H1 (cell line): ENCODE measurements at regions not wholly inside any gene's neighbourhood (a gene's known extent, or its start where the extent isn't known, plus 50 kb on each side); places are given as distances from the start of the nearest gene placed in this dataset.

Experiments used
- CTCF ChIA-PET: fragments of 300-600 bp; sonication (Branson Sonifier 250); formaldehyde crosslinking; loops from one replicate; lab custom pipeline; 2021; ENCODE audit not compliant: partially characterized antibody; lab: Charles Lee
- POLR2A ChIA-PET: fragments of 300-600 bp; sonication (Branson Sonifier 250); formaldehyde crosslinking; loops from one replicate; lab custom pipeline; 2021; ENCODE audit warnings: inconsistent platforms; ENCODE audit not compliant: partially characterized antibody; lab: Charles Lee
- DNase-seq, 2 experiments: peaks; one replicate each; pipeline versions ENCODE4 v3.0.0 to v3.0.0-alpha.2; 2010 to 2022; ENCODE audit warnings: low spot score in 2 of 2, low read depth in 1 of 2, mixed read lengths in 1 of 2
- FAIRE-seq: peaks from 2 replicates; lab custom pipeline; 2011; peaks lifted over from hg19 to GRCh38; lab: Jason Lieb, UNC
- H2AFZ ChIP-seq: 2 replicates; pipeline ENCODE4 v1.8.1; 2012; ENCODE audit warnings: low read length, inconsistent platforms
- H2AK5ac ChIP-seq: 2 replicates; pipeline ENCODE4 v1.6.1; 2013; ENCODE audit warnings: low read depth, low read length
- H2BK120ac ChIP-seq: replicated peaks from 2 replicates; pipeline ENCODE3; 2013; ENCODE audit warnings: low read depth, low read length, inconsistent platforms
- H2BK12ac ChIP-seq: 2 replicates; pipeline ENCODE4 v1.6.1; 2013; ENCODE audit warnings: low read depth, low read length
- H2BK15ac ChIP-seq: 2 replicates; pipeline ENCODE4 v1.6.1; 2013; ENCODE audit warnings: low read length
- H2BK20ac ChIP-seq: 2 replicates; pipeline ENCODE4 v1.6.1; 2013; ENCODE audit warnings: low read length
- H2BK5ac ChIP-seq: 2 replicates; pipeline ENCODE4 v1.6.1; 2013; ENCODE audit warnings: low read depth, low read length
- H3K14ac ChIP-seq: 2 replicates; pipeline ENCODE4 v1.6.1; 2013; ENCODE audit warnings: inconsistent platforms; ENCODE audit not compliant: insufficient read length
- H3K18ac ChIP-seq: 2 replicates; pipeline ENCODE4 v1.6.1; 2013; ENCODE audit warnings: low read length; ENCODE audit errors: extremely low read depth
- H3K23ac ChIP-seq: 2 replicates; pipeline ENCODE4 v1.6.1; 2013; ENCODE audit warnings: inconsistent platforms; ENCODE audit not compliant: insufficient read length
- H3K23me2 ChIP-seq: 2 replicates; pipeline ENCODE4 v1.6.1; 2013; ENCODE audit warnings: low read depth, low read length
- H3K27ac ChIP-seq: 2 replicates; pipeline ENCODE4 v1.6.1; 2011; ENCODE audit warnings: low read depth, low read length, inconsistent platforms
- H3K27me3 ChIP-seq, 4 experiments: replicated peaks in 1 of 4; 1 replicate in 1 of 4; 2 replicates in 3 of 4; pipeline versions ENCODE4 v1.6.1 to v1.8.1; 2011 to 2013; ENCODE audit warnings: low read length in 3 of 4, mild to moderate bottlenecking in 3 of 4, inconsistent platforms in 2 of 4, mixed read lengths in 2 of 4, moderate library complexity in 1 of 4; ENCODE audit not compliant: control insufficient read depth in 3 of 4, insufficient read depth in 3 of 4; ENCODE audit errors: extremely low read depth in 1 of 4
- H3K36me3 ChIP-seq, 4 experiments: 2 replicates each; pipeline versions ENCODE4 v1.6.1 to v1.8.1; 2011 to 2013; ENCODE audit warnings: mild to moderate bottlenecking in 4 of 4, low read length in 3 of 4, moderate library complexity in 2 of 4, control low read depth in 1 of 4, inconsistent platforms in 1 of 4; ENCODE audit not compliant: insufficient read depth in 4 of 4, control insufficient read depth in 2 of 4
- H3K4ac ChIP-seq: replicated peaks from 2 replicates; pipeline ENCODE3; 2013; ENCODE audit warnings: low read length, low read depth, mixed read lengths, inconsistent platforms; ENCODE audit not compliant: insufficient read length
- H3K4me1 ChIP-seq, 4 experiments: replicated peaks in 1 of 4; 1 replicate in 1 of 4; 2 replicates in 3 of 4; pipeline versions ENCODE4 v1.6.1 to v1.8.1; 2011 to 2013; ENCODE audit warnings: low read length in 3 of 4, inconsistent platforms in 2 of 4, mixed read lengths in 1 of 4; ENCODE audit not compliant: insufficient read depth in 4 of 4, control insufficient read depth in 3 of 4
- H3K4me2 ChIP-seq, 2 experiments: 2 replicates each; pipeline versions ENCODE4 v1.6.1 to v1.8.1; 2011 to 2013; ENCODE audit warnings: low read depth in 2 of 2, low read length in 2 of 2, control low read depth in 1 of 2, inconsistent platforms in 1 of 2, mild to moderate bottlenecking in 1 of 2; ENCODE audit not compliant: insufficient read depth in 1 of 2
- H3K4me3 ChIP-seq, 4 experiments: fragments of 200-600, 300-600 bp in 1 of 4; sonication (generic), shearing (Covaris generic), sonication (Bioruptor Twin) in 1 of 4; 2 replicates each; pipeline versions ENCODE4 v1.5.1 to v1.8.1; 2011 to 2016; ENCODE audit warnings: low read length in 4 of 4, low read depth in 3 of 4, control low read depth in 2 of 4, inconsistent platforms in 2 of 4, mild to moderate bottlenecking in 2 of 4, mixed read lengths in 1 of 4, moderate library complexity in 1 of 4; ENCODE audit not compliant: insufficient read depth in 2 of 4; ENCODE audit errors: extremely low read depth in 1 of 4
- H3K56ac ChIP-seq: replicated peaks from 2 replicates; pipeline ENCODE3; 2013; ENCODE audit warnings: low read depth, mild to moderate bottlenecking, mixed read lengths, low read length, inconsistent platforms; ENCODE audit not compliant: insufficient read length
- H3K79me1 ChIP-seq: 2 replicates; pipeline ENCODE4 v1.6.1; 2013; ENCODE audit warnings: low read depth, low read length, control low read depth
- H3K79me2 ChIP-seq, 2 experiments: 2 replicates each; pipeline versions ENCODE4 v1.6.1 to v1.8.1; 2012 to 2013; ENCODE audit warnings: low read length in 2 of 2, mild to moderate bottlenecking in 2 of 2, inconsistent platforms in 1 of 2; ENCODE audit not compliant: insufficient read depth in 2 of 2, control insufficient read depth in 1 of 2
- H3K9ac ChIP-seq, 4 experiments: replicated peaks in 1 of 4; 1 replicate in 1 of 4; 2 replicates in 3 of 4; pipeline versions ENCODE4 v1.6.1 to v1.8.1; 2011 to 2013; ENCODE audit warnings: low read depth in 3 of 4, low read length in 3 of 4, control low read depth in 2 of 4, mild to moderate bottlenecking in 2 of 4, moderate library complexity in 2 of 4, inconsistent platforms in 1 of 4; ENCODE audit errors: extremely low read depth in 1 of 4
- H3K9me3 ChIP-seq, 2 experiments: 2 replicates each; pipeline versions ENCODE4 v1.6.1 to v1.8.1; 2012 to 2013; ENCODE audit warnings: mild to moderate bottlenecking in 2 of 2, moderate library complexity in 2 of 2, control low read depth in 1 of 2, inconsistent platforms in 1 of 2, low read depth in 1 of 2, low read length in 1 of 2, mixed read lengths in 1 of 2; ENCODE audit not compliant: insufficient read depth in 2 of 2
- H4K20me1 ChIP-seq, 2 experiments: replicated peaks in 1 of 2; 2 replicates each; pipeline versions ENCODE3 to v1.8.1; 2011 to 2013; ENCODE audit warnings: inconsistent platforms in 2 of 2, low read length in 2 of 2, mild to moderate bottlenecking in 1 of 2; ENCODE audit not compliant: insufficient read depth in 2 of 2, control insufficient read depth in 1 of 2
- H4K5ac ChIP-seq: 2 replicates; pipeline ENCODE4 v1.6.1; 2013; ENCODE audit warnings: low read length, low read depth, mixed read lengths, inconsistent platforms; ENCODE audit not compliant: insufficient read length
- H4K8ac ChIP-seq: 2 replicates; pipeline ENCODE4 v1.8.0; 2013; ENCODE audit warnings: mild to moderate bottlenecking, moderate library complexity, low read length, inconsistent platforms; ENCODE audit not compliant: insufficient read depth; ENCODE audit errors: extremely low read depth
- H4K91ac ChIP-seq: replicated peaks from 2 replicates; pipeline ENCODE3; 2013; ENCODE audit warnings: low read length, mixed read lengths, inconsistent platforms; ENCODE audit not compliant: insufficient read length
- BACH1 ChIP-seq: IDR thresholded peaks from 2 replicates; pipeline ENCODE4 v1.6.1; 2012; ENCODE audit warnings: low read length, improper control_type of control experiment
- BRCA1 ChIP-seq: IDR thresholded peaks from 2 replicates; pipeline ENCODE4 v1.6.1; 2012; ENCODE audit warnings: low read depth, low read length, improper control_type of control experiment
- CBX5 ChIP-seq: fragments of 300-800, 300-1000 bp; sonication (generic); IDR thresholded peaks from 2 replicates; pipeline ENCODE4 v1.7.1; 2016; ENCODE audit warnings: antibody characterized with exemption, low read length, low read depth
- CBX8 ChIP-seq: fragments of 300-800, 300-1000 bp; sonication (generic); IDR thresholded peaks from 2 replicates; pipeline ENCODE4 v1.7.1; 2016; ENCODE audit warnings: low read depth, low read length, borderline replicate concordance
- KDM5A ChIP-seq: fragments of 200-600 bp; IDR thresholded peaks from 2 replicates; pipeline ENCODE4 v1.7.1; 2012; ENCODE audit warnings: mild to moderate bottlenecking, low read length, inconsistent platforms, mixed read lengths
- NANOG ChIP-seq: IDR thresholded peaks from 2 replicates; pipeline ENCODE4 v1.6.1; 2011; ENCODE audit warnings: low read length, low read depth, mild to moderate bottlenecking, inconsistent platforms; ENCODE audit not compliant: insufficient read depth, poor library complexity, severe bottlenecking
- POLR2AphosphoS5 ChIP-seq: IDR thresholded peaks from 2 replicates; pipeline ENCODE4 v1.6.1; 2011; ENCODE audit warnings: low read depth, low read length
- SAP30 ChIP-seq: fragments of 300-600 bp; sonication (generic); IDR thresholded peaks from 2 replicates; pipeline ENCODE4 v1.7.1; 2012; ENCODE audit warnings: low read length, moderate library complexity, mild to moderate bottlenecking, inconsistent platforms; ENCODE audit not compliant: insufficient read depth, insufficient replicate concordance
- ZNF274 ChIP-seq: IDR thresholded peaks from 2 replicates; pipeline ENCODE4 v1.7.0; 2012; ENCODE audit warnings: low read length, borderline replicate concordance; ENCODE audit errors: extremely low read depth
- WGBS, 2 experiments: shearing (Covaris generic) in 1 of 2; methylation state at CpG; one replicate each; pipeline versions ENCODE4 v1.1.6 to v1.1.7; 2013 to 2015; ENCODE audit warnings: low lambda C conversion rate in 2 of 2, mixed read lengths in 2 of 2, inconsistent platforms in 1 of 2, low coverage in 1 of 2, missing lambda C conversion rate in 1 of 2; ENCODE audit not compliant: insufficient replicate concordance in 2 of 2, insufficient coverage in 1 of 2, insufficient read length in 1 of 2; ENCODE audit errors: extremely low coverage in 1 of 2, missing lambda C conversion rate in 1 of 2; 5-methylcytosine and 5-hydroxymethylcytosine counted together
- TF ChIP-seq, protein P1 (sequence below): IDR thresholded peaks from 2 replicates; pipeline ENCODE4 v1.6.1; 2011; ENCODE audit warnings: low read length, improper control_type of control experiment

- Histone ChIP-seq H4K20me1 (no peaks in the 10 kb centered on the region), H3K14ac (no peak overlapping the region), H2BK5ac (no peak overlapping the region), H3K56ac (no peak overlapping the region), H2BK120ac (no peak overlapping the region), H2BK20ac (no peak overlapping the region), H3K23ac (no peak overlapping the region), H3K4me2 (no peak overlapping the region), H3K9me3 (no peaks in the 10 kb centered on the region), H3K27me3 (no peaks in the 10 kb centered on the region), H4K8ac (no peak overlapping the region), H3K23me2 (no peaks in the 10 kb centered on the region), H3K4me1 (peaks cover 0 to 2% (median 0%) of the 10 kb centered on the region in 4 experiments; a peak in 1 of 7 replicates), H3K36me3 (peaks cover 0 to 13% (median 0%) of the 10 kb centered on the region in 4 experiments; a peak in 4 of 8 replicates), H4K5ac (no peak overlapping the region), H3K27ac (no peak overlapping the region), H3K4me3 (no peak overlapping the region), H2BK12ac (no peak overlapping the region), H3K4ac (no peak overlapping the region), H2AK5ac (no peak overlapping the region), H3K79me2 (no peaks in the 10 kb centered on the region), H2AFZ (no peak overlapping the region), H2BK15ac (no peak overlapping the region), H3K18ac (no peak overlapping the region), H3K79me1 (no peaks in the 10 kb centered on the region), H4K91ac (no peak overlapping the region), H3K9ac (no peak overlapping the region)
- CTCF ChIA-PET, result no interaction called here
- POLR2A ChIA-PET, result no interaction called here
- no peak for TF ChIP-seq CBX5
- TF ChIP-seq, protein P1, sequence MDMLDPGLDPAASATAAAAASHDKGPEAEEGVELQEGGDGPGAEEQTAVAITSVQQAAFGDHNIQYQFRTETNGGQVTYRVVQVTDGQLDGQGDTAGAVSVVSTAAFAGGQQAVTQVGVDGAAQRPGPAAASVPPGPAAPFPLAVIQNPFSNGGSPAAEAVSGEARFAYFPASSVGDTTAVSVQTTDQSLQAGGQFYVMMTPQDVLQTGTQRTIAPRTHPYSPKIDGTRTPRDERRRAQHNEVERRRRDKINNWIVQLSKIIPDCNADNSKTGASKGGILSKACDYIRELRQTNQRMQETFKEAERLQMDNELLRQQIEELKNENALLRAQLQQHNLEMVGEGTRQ, result no peak
- no peak for TF ChIP-seq KDM5A
- no peak for TF ChIP-seq SAP30
- TF ChIP-seq BACH1, result no peak
- no peak for TF ChIP-seq BRCA1
- TF ChIP-seq NANOG, result no peak
- TF ChIP-seq POLR2AphosphoS5, result no peak
- no peak for TF ChIP-seq ZNF274
- no peak for TF ChIP-seq CBX8
- DNase-seq (no peak), FAIRE-seq (no peak)
- 89% methylated on average over 6 of the region's 6 CpGs; no CpG with 5 or more reads in 1 of the 2 experiments for WGBS, 2 experiments
These were observed 236.4 kb upstream of the RGS6 start for GRCh38 chr14:71695611-71696350.
